DMS153 treated with DMSO at 0.1 percent for 48 hours (cell line): ENCODE measurements at regions not wholly inside any gene's neighbourhood (a gene's known extent, or its start where the extent isn't known, plus 50 kb on each side); places are given as distances from the start of the nearest gene placed in this dataset.
A peak's percentile ranks its signal among the peaks of the same experiment; 100 is the strongest.
"Not testable (repeated sequence)": the region's sequence is repeated elsewhere in the genome, so short reads cannot be mapped to it uniquely, and the experiment has no call there.

Experiments used
- DNase-seq: peaks from one replicate; lab custom pipeline; 2025; ENCODE audit not compliant: unreplicated experiment; lab: John Stamatoyannopoulos, UW

GRCh38 chr6:27854421-27854820, 57.8 kb downstream of the OR2B2 start:
- DNase-seq: no peak

GRCh38 chr6:27851440-27851839, 60.8 kb downstream of the OR2B2 start:
- no peak for DNase-seq

- DNase-seq: not testable (repeated sequence)
These were observed 63.2 kb downstream of the OR2B2 start for GRCh38 chr6:27849001-27849400.

- DNase-seq: no peak
These were observed 64.5 kb downstream of the OR2B2 start for GRCh38 chr6:27847706-27848105.

GRCh38 chr6:27840572-27840971, 71.6 kb downstream of the OR2B2 start:
- DNase-seq: no peak

- DNase-seq: peak; percentile 22
These were observed 72.3 kb downstream of the OR2B2 start for GRCh38 chr6:27839626-27840475.

- DNase-seq: no peak
These were observed 73.1 kb downstream of the OR2B2 start for GRCh38 chr6:27838945-27839625.

GRCh38 chr6:27838058-27838944, 73.9 kb downstream of the OR2B2 start:
- peak; percentile 97 for DNase-seq

- no peak for DNase-seq
These were observed 74.6 kb downstream of the OR2B2 start for GRCh38 chr6:27837625-27838057.

GRCh38 chr6:27836783-27837624, 75.2 kb downstream of the OR2B2 start:
- DNase-seq: peak; percentile 86

- DNase-seq: peak; percentile 55
These were observed 75.9 kb downstream of the OR2B2 start for GRCh38 chr6:27836141-27836782.

GRCh38 chr6:27834879-27835549, 77.2 kb downstream of the OR2B2 start:
- no peak for DNase-seq

- DNase-seq: no peak
These were observed 77.8 kb downstream of the OR2B2 start for GRCh38 chr6:27834384-27834783.

- DNase-seq: peak; percentile 21
These were observed 80.6 kb downstream of the OR2B2 start for GRCh38 chr6:27831434-27832081.

- DNase-seq: not testable (repeated sequence)
These were observed 81.4 kb downstream of the OR2B2 start for GRCh38 chr6:27830600-27831433.

- DNase-seq: no peak
These were observed 82.0 kb downstream of the OR2B2 start for GRCh38 chr6:27830212-27830599.

- DNase-seq: no peak
These were observed 82.6 kb downstream of the OR2B2 start for GRCh38 chr6:27829453-27830211.
